ENCODE measurements at regions not wholly inside any gene's neighbourhood (a gene's known extent, or its start where the extent isn't known, plus 50 kb on each side); places are given as distances from the start of the nearest gene placed in this dataset.
A peak's percentile ranks its signal among the peaks of the same experiment; 100 is the strongest.

DNA sequence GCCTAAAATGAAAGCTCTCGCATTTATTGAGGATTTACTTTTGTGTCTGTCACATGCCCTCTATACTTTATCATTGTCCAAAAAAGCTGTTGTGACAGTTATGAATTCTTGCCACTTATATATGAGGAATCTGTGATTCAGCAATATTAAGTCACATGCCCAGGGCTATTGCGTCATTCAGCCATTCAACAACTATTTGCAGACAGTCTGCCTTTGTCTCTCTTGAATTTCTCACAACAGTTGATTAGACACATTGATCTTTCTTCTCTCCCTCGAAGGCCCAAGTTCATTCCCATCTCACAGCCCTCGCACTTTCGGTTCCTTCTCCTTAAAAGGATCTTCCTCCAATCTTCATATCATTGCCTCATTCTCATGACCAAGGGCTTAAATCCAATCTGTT is 342.6 kb downstream of the MZT1 start:
- no peaks in the 10 kb centered on the region for H3K79me2 ChIP-seq (ENCODE audit: insufficient read depth, low read length)
- Mint-ChIP-seq H3K27ac (peak overlapping the region; percentile 18 to 84 (median 72)), H3K36me3 (no peaks in the 10 kb centered on the region), H3K4me1 (peaks cover 24% of the 10 kb centered on the region), H3K9me3 (peaks cover 1 to 10% (median 2%) of the 10 kb centered on the region in 7 donors), H3K4me3 (no peak overlapping the region), H3K27me3 (ENCODE audit: low read depth in 3 of 3) (no peaks in the 10 kb centered on the region)
- TF ChIP-seq, protein P1, sequence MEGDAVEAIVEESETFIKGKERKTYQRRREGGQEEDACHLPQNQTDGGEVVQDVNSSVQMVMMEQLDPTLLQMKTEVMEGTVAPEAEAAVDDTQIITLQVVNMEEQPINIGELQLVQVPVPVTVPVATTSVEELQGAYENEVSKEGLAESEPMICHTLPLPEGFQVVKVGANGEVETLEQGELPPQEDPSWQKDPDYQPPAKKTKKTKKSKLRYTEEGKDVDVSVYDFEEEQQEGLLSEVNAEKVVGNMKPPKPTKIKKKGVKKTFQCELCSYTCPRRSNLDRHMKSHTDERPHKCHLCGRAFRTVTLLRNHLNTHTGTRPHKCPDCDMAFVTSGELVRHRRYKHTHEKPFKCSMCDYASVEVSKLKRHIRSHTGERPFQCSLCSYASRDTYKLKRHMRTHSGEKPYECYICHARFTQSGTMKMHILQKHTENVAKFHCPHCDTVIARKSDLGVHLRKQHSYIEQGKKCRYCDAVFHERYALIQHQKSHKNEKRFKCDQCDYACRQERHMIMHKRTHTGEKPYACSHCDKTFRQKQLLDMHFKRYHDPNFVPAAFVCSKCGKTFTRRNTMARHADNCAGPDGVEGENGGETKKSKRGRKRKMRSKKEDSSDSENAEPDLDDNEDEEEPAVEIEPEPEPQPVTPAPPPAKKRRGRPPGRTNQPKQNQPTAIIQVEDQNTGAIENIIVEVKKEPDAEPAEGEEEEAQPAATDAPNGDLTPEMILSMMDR (IDR thresholded peaks at IDR 0.05): no peak
- H2AFZ ChIP-seq (ENCODE audit: insufficient read depth, low read depth, low read length, poor library complexity, severe bottlenecking): no peak overlapping the region
- peak overlapping the region; percentile 49 for H3K4me2 ChIP-seq (replicated peaks; ENCODE audit: extremely low read depth, low read length, poor library complexity, severe bottlenecking)
- H4K20me1 ChIP-seq (ENCODE audit: insufficient read depth, low read length): no peaks in the 10 kb centered on the region
- H3K27ac ChIP-seq (ENCODE audit: low read depth in 1 of 2, low read length in 2 of 2): peak overlapping the region in 1 of 2 donors; percentile 73
- H3K4me1 ChIP-seq (ENCODE audit: control insufficient read depth in 1 of 2, insufficient read depth in 2 of 2, low read length in 2 of 2): peaks cover 20 to 25% of the 10 kb centered on the region in 2 donors
- H3K27me3 ChIP-seq (ENCODE audit: control insufficient read depth in 2 of 2, insufficient read depth in 2 of 2, low read length in 2 of 2): no peaks in the 10 kb centered on the region
- peak overlapping the region; percentile 5 for H3K9ac ChIP-seq (ENCODE audit: insufficient read depth, low read length, poor library complexity, severe bottlenecking)
- H3K36me3 ChIP-seq (replicated peaks in 1 of 2; ENCODE audit: control insufficient read depth in 1 of 2, insufficient read depth in 2 of 2, low read length in 2 of 2): no peaks in the 10 kb centered on the region
- peak overlapping the region in 1 of 3 experiments; percentile 26 for H3K4me3 ChIP-seq (replicated peaks in 1 of 3; ENCODE audit: low read depth in 2 of 3, low read length in 3 of 3)
- no peaks in the 10 kb centered on the region for H3K9me3 ChIP-seq (replicated peaks in 1 of 2; ENCODE audit: control insufficient read depth in 1 of 2, insufficient read depth in 1 of 2, low read length in 2 of 2)
- intact Hi-C loops (cut with micrococcal nuclease): no loop called here
- WGBS (ENCODE audit: insufficient coverage): 37% methylated on average over 4 of the region's 5 CpGs
- peak; percentile 14 to 59 (median 52) for DNase-seq

DNA sequence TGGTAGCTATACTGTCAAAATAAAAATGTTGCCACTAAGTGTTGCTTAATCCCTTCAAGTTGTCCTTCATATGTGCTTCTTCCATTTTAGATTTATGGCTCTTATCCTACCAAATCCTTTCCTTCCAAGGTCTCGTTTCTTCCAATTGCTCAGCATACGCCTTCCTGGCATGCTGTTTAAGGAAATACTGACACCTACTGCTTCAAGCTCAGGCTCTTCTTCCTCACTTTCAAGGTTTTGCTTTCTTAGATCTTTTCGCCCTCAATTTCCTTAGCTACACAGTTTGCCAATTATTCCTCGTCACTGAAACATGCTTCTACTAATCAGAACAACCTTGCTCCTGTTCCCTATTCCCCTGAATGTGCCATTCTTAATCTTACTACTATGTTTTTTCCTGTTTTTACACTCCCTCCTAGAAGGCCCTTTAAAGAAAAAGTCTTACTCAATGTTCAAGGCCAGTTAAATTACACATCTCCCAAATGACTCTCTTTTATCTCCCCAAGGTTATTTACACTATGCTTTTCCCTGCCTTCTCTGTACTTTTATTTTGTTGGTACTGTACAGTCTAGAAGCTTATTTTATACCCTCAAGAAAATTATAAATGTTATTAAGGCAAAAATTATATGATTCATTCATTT is 343.1 kb downstream of the MZT1 start:
- no peaks in the 10 kb centered on the region for H3K36me3 Mint-ChIP-seq
- no peak overlapping the region for H2AFZ ChIP-seq (ENCODE audit: insufficient read depth, low read depth, low read length, poor library complexity, severe bottlenecking)
- no peaks in the 10 kb centered on the region for H4K20me1 ChIP-seq (ENCODE audit: insufficient read depth, low read length)
- no peaks in the 10 kb centered on the region for H3K27me3 Mint-ChIP-seq (ENCODE audit: low read depth in 3 of 3)
- peaks cover 1 to 10% (median 3%) of the 10 kb centered on the region in 7 donors for H3K9me3 Mint-ChIP-seq
- peak overlapping the region; percentile 48 to 84 (median 75) for H3K27ac Mint-ChIP-seq
- TF ChIP-seq, protein P1 (IDR thresholded peaks at IDR 0.05): no peak
- H3K4me3 Mint-ChIP-seq: peak overlapping the region in 1 of 2 donors; percentile 68
- H3K9me3 ChIP-seq (replicated peaks in 1 of 2; ENCODE audit: control insufficient read depth in 1 of 2, insufficient read depth in 1 of 2, low read length in 2 of 2): no peaks in the 10 kb centered on the region
- peak overlapping the region; percentile 49 for H3K4me2 ChIP-seq (replicated peaks; ENCODE audit: extremely low read depth, low read length, poor library complexity, severe bottlenecking)
- H3K9ac ChIP-seq (ENCODE audit: insufficient read depth, low read length, poor library complexity, severe bottlenecking): peak overlapping the region; percentile 5
- WGBS (ENCODE audit: insufficient coverage): 57% methylated on average over 4 of the region's 4 CpGs
- H3K4me3 ChIP-seq (replicated peaks in 1 of 3; ENCODE audit: low read depth in 2 of 3, low read length in 3 of 3): peak overlapping the region in 1 of 3 experiments; percentile 26
- no peaks in the 10 kb centered on the region for H3K27me3 ChIP-seq (ENCODE audit: control insufficient read depth in 2 of 2, insufficient read depth in 2 of 2, low read length in 2 of 2)
- H3K4me1 Mint-ChIP-seq: peaks cover 26% of the 10 kb centered on the region
- intact Hi-C loops (cut with micrococcal nuclease): no loop called here
- no peaks in the 10 kb centered on the region for H3K79me2 ChIP-seq (ENCODE audit: insufficient read depth, low read length)
- H3K36me3 ChIP-seq (replicated peaks in 1 of 2; ENCODE audit: control insufficient read depth in 1 of 2, insufficient read depth in 2 of 2, low read length in 2 of 2): no peaks in the 10 kb centered on the region
- peak overlapping the region in 1 of 2 donors; percentile 73 for H3K27ac ChIP-seq (ENCODE audit: low read depth in 1 of 2, low read length in 2 of 2)
- H3K4me1 ChIP-seq (ENCODE audit: control insufficient read depth in 1 of 2, insufficient read depth in 2 of 2, low read length in 2 of 2): peaks cover 20 to 25% of the 10 kb centered on the region in 2 donors
- DNase-seq: no peak

All from CD14-positive monocyte (primary cell).